Keratinocyte (primary cell): ENCODE measurements at regions not wholly inside any gene's neighbourhood (a gene's known extent, or its start where the extent isn't known, plus 50 kb on each side); places are given as distances from the start of the nearest gene placed in this dataset.

Source experiments
- CTCF ChIP-seq, 3 experiments: IDR thresholded peaks in 1 of 3; conservative IDR thresholded peaks in 1 of 3; optimal IDR thresholded peaks in 1 of 3; 2 replicates in 2 of 3; 3 replicates in 1 of 3; pipeline versions ENCODE3 to v1.5.1; 2011; ENCODE audit warnings: low read length in 3 of 3, mild to moderate bottlenecking in 3 of 3, moderate library complexity in 2 of 3, control low read depth in 1 of 3, inconsistent platforms in 1 of 3; ENCODE audit not compliant: insufficient read depth in 2 of 3; ENCODE audit errors: extremely low read depth in 1 of 3
- EZH2 ChIP-seq: IDR thresholded peaks from one replicate; pipeline ENCODE4 v1.6.1; 2012; ENCODE audit warnings: inconsistent platforms, mild to moderate bottlenecking, low read length, moderate library complexity

- TF ChIP-seq CTCF (optimal IDR thresholded peaks at IDR 0.05 in 1 of 3, IDR thresholded peaks at IDR 0.05 in 1 of 3, conservative IDR thresholded peaks at IDR 0.05 in 1 of 3; ENCODE audit: extremely low read depth in 1 of 3, insufficient read depth in 2 of 3, low read length in 3 of 3) (no peak), EZH2 (no peak)
These were observed 56.8 kb upstream of the CNOT2 start for GRCh38 chr12:70186436-70186835.
